GM21529 (cell line): ENCODE measurements at regions not wholly inside any gene's neighbourhood (a gene's known extent, or its start where the extent isn't known, plus 50 kb on each side); places are given as distances from the start of the nearest gene placed in this dataset.

Source experiments
- ATAC-seq: cut with Tn5 transposase; IDR thresholded peaks from one replicate; pipeline ENCODE4 v1.9.1; 2021; ENCODE audit not compliant: unreplicated experiment

DNA sequence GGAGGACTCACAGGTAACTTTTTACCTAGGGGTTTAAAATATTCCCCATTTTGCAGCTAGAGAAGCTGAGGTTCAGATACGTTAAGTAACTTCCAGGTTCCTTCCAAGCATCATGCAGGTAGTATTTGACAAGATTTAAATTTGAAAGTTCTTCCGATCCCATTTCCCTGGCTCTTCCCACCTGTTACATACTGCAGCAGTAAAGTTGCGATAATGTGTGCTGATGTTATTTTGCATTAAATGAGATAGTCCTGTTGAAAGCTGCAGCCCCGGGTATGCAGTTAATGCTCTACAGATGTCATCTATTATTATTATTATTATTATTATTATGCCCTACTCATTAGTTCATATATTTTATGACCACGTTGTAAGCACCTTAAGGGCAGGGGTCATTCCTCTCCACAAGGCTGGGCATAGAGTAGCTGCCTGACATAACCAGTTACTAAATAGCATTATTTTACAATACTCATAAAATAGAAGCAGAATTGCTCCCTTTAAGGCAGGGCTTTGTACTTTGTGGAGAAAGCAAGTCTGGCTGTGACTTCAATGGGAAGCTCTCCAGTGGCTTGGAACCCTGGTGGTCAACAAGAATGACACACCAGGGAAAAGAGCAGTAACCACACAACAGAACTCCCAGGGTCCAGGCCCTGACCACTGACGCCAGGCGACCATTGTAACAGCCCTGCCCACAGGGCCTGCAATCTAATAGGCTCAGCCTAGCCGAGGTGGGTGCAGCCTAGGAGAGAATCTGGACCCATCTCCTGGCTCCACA lies 90.8 kb upstream of the CALM2 start:
- ATAC-seq = no peak

DNA sequence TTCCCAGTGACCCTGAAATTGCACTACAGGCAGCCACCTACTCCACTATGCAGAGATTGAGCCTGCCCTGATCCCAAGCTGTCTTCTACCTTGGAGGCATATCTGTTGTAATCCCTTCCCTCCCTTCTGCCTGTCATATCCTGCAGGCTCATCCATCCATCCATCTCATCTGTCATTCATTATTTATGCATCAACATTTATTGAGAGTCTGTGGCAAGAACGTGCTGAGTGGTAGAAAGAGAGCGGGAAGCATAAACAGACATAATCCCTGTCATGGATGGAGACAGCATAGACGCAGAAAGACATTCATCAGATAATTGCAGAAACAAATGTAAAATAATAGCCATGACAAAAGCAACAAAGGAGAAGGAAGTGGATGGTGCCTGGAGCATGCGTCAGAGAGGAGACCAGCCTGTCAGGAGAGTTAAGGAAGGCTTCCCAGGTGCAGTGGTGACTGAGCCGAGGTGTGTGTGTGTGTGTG lies 89.5 kb upstream of the CALM2 start:
- ATAC-seq = no peak

- ATAC-seq = no peak
These were observed 88.8 kb upstream of the CALM2 start for GRCh38 chr2:47265158-47265557.

- ATAC-seq = no peak
These were observed 88.4 kb upstream of the CALM2 start for GRCh38 chr2:47264686-47265085.

GRCh38 chr2:47264143-47264542 lies 87.8 kb upstream of the CALM2 start:
- ATAC-seq = no peak

- ATAC-seq = no peak
These were observed 86.3 kb upstream of the CALM2 start for GRCh38 chr2:47262657-47263056.

DNA sequence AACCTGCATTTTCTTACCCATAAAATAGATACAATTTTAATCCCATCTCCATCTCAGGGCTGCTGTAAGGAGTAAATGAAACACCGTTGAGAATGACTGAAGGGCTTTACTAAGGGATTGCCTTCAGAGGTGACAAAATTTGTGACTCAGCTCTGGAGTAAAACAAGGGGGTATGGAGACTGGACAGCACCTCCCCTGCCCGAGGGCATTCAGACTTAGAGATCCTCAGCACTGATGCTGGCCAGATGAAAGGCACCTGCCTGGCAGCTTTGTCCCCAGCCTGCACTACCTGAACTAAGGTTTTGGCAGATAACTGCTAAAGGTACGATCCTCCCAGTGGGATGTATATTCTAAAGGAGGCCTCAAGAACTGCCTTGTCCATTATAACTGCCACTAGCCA lies 84.7 kb upstream of the CALM2 start:
- ATAC-seq = no peak

- no peak for ATAC-seq
These were observed 83.5 kb upstream of the CALM2 start for GRCh38 chr2:47259829-47260228.

DNA sequence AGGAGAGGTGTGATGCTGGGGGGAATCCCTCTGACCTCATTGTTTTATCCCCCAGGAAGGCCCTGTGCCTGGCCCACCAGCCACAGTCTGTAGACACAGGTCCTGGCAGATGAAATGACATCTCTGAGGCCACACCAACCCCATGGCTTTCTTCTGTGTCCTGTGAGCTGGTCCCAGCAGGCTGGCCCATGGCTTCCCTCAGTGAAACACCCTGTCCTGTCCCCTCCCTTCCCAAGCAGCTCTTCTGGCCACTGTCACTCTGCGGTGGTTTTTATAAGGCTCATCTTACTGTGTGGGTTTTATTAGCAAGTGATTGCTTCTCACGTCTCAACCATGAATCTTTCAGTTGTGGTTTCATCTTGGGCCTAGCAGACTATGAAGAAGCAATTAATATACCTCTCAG lies 81.6 kb upstream of the CALM2 start:
- ATAC-seq = no peak

DNA sequence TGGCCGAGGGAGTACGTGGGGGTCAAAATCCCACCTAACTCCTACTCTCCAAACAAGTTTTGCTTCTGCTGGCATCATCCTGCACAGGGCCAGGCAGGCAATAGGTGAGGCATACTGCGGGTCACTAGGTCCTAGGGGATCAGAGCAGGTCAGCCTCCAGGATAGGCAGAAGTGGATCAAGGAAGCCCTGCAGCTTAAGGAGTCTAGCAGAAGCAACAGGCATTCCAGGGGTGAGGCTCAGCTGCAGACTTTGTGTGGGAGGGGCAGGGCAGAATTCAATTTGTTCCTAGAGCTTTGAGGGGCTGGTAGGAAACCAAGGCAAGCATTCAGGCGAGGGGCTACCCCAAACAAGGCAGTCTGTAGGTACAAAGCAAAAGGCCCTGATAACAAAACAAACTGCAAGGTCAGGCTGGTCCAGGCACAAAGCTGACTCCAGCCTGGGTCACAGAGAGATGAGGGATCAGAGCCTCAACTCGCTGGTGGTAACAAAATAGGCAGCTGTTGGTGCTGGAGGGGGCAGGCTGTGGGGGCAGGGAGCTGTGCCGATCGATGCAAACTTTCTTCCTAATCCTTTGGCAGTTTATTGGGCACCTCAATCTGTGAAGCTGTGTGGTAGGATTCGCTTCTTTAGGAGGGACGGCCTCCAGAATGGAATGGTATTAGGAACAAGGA lies 80.2 kb upstream of the CALM2 start:
- ATAC-seq = no peak

DNA sequence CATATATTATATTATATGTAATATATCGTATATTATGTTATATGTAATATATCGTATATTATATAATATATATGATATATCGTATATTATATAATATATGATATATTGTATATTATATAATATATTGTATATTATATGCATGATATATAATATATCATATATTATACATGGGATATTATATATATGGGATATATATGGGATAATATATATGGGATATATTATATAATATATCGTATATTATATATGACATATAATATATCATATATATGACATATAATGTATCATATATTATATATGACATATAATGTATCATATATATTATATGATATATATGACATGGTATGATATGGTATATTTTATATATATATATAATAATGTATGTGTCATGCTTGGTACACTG lies 79.5 kb upstream of the CALM2 start:
- no peak for ATAC-seq

DNA sequence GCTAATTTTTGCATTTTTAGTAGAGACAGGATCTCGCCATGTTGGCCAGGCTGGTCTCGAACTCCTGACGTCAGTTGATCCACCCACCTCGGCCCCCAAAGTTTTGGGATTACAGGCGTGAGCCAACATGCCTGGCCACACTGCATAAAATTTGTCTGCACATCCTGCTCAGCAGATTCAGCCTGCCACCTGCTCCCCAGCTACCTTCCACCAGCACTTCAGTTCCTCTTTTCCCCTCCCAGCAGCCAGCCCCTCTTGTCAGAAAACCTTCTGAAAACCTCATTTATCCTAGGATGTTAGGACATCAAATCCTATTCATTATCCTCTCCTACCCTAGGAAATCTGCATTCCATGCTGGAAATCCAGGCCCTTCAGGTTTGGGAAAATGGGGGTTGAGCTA lies 78.2 kb upstream of the CALM2 start:
- no peak for ATAC-seq

GRCh38 chr2:47253447-47253846 lies 77.1 kb upstream of the CALM2 start:
- ATAC-seq = no peak

DNA sequence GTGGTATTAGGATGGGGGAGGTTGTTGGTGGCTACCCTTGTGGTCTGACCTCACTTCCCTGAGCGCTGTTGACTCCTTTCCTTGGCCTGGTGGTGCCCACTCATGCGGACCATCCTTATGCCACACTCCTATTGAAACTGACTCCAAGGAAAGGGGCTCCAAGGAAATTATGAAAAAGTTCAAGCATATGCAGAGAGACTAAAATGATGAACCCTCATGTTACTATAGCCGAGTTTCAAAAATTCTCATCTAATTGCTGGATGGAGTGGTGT lies 75.0 kb upstream of the CALM2 start:
- ATAC-seq = no peak

GRCh38 chr2:47250586-47251403 lies 74.5 kb upstream of the CALM2 start:
- ATAC-seq = no peak

GRCh38 chr2:47249931-47250330 lies 73.6 kb upstream of the CALM2 start:
- ATAC-seq = no peak

DNA sequence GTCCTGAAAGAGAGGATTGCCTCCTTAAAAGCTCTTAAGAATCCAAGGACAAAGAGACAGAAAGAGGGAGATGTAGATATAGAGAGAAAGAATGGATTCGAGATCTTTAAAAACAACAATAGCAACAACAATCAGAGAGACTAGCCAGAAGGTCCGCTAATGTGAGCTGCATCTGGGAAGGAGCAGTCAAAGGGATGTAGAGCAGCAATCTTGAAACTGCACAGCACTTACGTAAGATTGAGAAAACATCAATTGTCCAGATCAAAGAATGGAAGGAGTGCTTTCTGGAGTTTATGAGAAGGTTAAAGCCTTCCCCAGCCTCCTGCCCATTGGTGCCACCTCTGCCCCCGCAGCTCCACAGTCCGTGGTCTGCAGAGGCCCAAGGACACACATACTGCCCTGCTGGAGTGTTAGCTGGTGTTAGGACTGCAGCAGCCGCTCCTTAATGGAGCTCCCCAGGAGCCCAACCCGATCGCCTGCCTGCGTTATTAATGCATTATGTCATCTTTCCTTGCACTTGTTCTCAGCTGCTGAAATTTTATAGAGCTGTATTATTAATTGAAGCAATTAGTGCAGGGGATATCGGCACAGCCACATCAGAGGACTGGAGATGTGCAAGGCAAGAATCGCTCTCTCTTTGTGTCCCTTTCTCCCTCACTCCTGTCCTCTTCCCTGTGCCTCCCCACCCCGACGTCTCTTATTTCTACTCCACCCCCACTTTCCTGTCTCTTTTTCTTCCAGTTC lies 73.0 kb upstream of the CALM2 start:
- no peak for ATAC-seq

DNA sequence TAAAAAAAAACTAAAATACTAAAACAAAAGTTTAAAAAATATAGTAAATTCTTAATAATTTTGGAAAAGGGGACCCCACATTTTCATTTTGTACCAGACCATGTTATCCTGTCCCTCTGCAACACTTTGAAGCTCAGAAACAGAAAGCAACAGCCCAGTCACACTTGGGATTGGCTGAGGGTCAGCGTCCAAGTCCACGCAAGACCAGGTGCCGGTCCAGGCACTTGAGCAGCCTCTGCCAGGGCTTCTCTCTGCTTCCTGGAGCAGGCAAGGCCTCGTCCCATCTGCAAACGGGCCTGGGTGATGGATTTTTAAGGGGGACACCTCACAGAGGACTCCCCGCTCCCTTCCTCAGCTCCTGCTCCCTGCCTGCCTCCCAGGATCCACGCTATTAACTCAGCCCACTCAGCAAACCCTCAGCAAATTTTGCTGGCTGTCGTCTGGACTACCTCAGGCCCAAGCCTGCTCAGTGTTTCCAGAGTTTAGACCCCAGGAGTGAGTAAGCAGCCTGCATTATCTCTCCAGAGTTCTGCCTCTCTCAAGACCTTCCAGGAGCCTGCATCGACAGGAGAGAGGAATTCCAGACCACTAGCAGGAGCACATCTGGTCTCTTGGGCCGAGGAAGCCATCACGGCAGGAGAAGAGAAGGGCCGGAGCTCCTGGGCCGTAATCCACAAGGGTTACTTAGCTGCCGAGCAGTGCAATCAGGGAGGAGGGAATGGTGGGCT lies 67.4 kb upstream of the CALM2 start:
- no peak for ATAC-seq

- ATAC-seq = no peak
These were observed 65.4 kb upstream of the CALM2 start for GRCh38 chr2:47241715-47242114.

- ATAC-seq = no peak
These were observed 63.0 kb upstream of the CALM2 start for GRCh38 chr2:47239119-47239969.
